ENCODE measurements at regions not wholly inside any gene's neighbourhood (a gene's known extent, or its start where the extent isn't known, plus 50 kb on each side); places are given as distances from the start of the nearest gene placed in this dataset.

DNA sequence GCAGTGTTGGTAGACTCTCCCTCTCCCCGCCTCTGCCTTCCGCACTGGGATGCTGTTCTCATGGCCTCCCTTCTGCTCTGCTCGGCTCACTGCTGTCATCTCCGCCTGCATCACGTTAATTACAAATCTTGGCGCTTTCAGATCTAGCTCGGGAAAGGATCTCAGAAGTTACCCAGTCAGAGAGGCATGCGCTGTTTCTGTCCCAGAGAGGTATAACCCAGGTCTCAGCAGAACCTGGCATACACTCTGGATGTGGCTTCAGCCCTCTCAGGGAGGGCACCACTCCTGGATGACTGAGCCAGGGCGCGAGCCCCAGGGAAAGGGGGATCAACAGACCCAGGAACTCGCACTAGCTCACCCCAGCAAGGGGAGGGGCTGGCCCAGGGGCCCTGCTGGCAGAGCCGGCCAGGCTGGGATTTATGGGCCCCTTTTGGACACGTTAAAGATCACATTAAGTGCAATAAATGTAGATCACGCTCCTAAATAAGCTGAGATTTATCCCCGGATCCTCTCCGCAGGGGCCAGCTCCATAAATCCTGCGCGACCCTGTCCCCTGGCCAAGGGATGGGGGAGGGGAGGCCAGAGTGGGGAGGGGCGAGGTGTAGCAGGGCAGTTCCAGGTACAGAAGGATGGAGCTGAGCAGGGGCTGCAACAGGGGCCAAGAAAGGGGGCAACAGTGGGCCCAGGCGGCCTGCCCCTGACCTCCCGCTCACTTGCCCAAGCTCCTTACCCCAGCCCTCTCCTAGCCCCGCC is 101.3 kb upstream of the ZBTB40 start:
- H3K36me3 ChIP-seq: no peaks in the 10 kb centered on the region
- intact Hi-C loops (cut with DNase I; ENCODE audit: low total_unique reads): no loop called here

DNA sequence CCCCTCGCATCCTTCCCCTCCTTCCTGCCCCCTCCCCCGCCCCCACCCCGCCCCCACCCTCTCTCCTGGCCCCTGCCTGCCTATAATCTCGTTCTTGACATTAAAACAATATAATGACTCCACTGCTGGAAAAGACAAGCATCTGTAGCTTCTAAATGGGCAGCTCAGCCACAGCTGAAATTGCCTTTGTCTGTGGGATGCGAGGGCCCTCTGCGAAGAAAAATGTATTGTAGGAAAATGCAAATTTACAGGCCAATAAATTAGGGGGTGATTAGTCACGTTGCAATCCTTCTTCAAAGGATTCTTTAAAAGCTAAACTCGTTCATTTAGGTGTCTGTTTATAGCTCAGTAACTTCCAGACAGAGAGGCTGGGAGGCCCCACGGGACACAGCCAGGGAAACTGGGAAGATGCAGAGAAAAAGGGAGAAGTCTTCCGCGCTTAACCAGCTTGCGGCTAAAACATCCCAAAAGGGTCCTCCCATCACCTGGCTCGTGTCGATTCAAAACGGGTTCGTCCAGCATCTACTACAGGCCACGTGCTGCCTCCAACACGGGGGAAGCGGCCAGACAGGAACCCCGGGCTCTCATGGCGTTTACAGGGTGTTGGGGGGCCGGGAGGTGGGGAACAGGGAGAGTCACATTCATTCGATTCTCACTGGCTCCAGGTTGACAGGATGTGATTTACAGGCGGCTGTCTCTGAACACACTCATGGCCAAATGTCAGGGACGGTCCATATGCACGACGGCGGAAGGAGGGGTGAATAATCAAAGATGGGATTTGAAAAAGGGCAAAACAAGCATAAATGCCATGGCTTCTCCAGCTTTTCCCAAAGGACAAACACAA is 100.5 kb upstream of the ZBTB40 start:
- no peaks in the 10 kb centered on the region for H3K4me1 ChIP-seq
- H3K4me3 ChIP-seq: no peak overlapping the region
- TF ChIP-seq POLR2AphosphoS5 (IDR thresholded peaks at IDR 0.05): no peak
- TF ChIP-seq POLR2A (IDR thresholded peaks at IDR 0.05): no peak
- TF ChIP-seq, protein P1, sequence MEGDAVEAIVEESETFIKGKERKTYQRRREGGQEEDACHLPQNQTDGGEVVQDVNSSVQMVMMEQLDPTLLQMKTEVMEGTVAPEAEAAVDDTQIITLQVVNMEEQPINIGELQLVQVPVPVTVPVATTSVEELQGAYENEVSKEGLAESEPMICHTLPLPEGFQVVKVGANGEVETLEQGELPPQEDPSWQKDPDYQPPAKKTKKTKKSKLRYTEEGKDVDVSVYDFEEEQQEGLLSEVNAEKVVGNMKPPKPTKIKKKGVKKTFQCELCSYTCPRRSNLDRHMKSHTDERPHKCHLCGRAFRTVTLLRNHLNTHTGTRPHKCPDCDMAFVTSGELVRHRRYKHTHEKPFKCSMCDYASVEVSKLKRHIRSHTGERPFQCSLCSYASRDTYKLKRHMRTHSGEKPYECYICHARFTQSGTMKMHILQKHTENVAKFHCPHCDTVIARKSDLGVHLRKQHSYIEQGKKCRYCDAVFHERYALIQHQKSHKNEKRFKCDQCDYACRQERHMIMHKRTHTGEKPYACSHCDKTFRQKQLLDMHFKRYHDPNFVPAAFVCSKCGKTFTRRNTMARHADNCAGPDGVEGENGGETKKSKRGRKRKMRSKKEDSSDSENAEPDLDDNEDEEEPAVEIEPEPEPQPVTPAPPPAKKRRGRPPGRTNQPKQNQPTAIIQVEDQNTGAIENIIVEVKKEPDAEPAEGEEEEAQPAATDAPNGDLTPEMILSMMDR (IDR thresholded peaks at IDR 0.05): no peak
- no peaks in the 10 kb centered on the region for H3K36me3 ChIP-seq
- H3K27me3 ChIP-seq: peaks cover 0 to 4% of the 10 kb centered on the region in 2 donors
- intact Hi-C loops (cut with DNase I; ENCODE audit: low total_unique reads): no loop called here
- no peak for DNase-seq (ENCODE audit: low spot score in 2 of 2)
- H3K27ac ChIP-seq: no peak overlapping the region
- H3K9me3 ChIP-seq: no peaks in the 10 kb centered on the region

More for the DNA sequence above, 101.3 kb upstream of the ZBTB40 start:
- H3K4me3 ChIP-seq: no peak overlapping the region
- DNase-seq (ENCODE audit: low spot score in 2 of 2): no peak
- H3K9me3 ChIP-seq: no peaks in the 10 kb centered on the region
- H3K4me1 ChIP-seq: no peaks in the 10 kb centered on the region
- TF ChIP-seq, protein P1 (IDR thresholded peaks at IDR 0.05): no peak
- TF ChIP-seq POLR2AphosphoS5 (IDR thresholded peaks at IDR 0.05) (no peak), POLR2A (IDR thresholded peaks at IDR 0.05) (no peak)
- H3K27ac ChIP-seq: no peak overlapping the region
- H3K27me3 ChIP-seq: peaks cover 0 to 4% of the 10 kb centered on the region in 2 donors

GRCh38 chr1:22351768-22352080 is 99.9 kb upstream of the ZBTB40 start:
- no peaks in the 10 kb centered on the region for H3K4me1 ChIP-seq
- H3K27me3 ChIP-seq: peaks cover 0 to 9% of the 10 kb centered on the region in 2 donors
- intact Hi-C loops (cut with DNase I; ENCODE audit: low total_unique reads): no loop called here
- H3K9me3 ChIP-seq: no peaks in the 10 kb centered on the region
- no peak overlapping the region for H3K27ac ChIP-seq
- no peak for DNase-seq (ENCODE audit: low spot score in 2 of 2)
- H3K4me3 ChIP-seq: no peak overlapping the region
- TF ChIP-seq POLR2AphosphoS5 (IDR thresholded peaks at IDR 0.05) (no peak), POLR2A (IDR thresholded peaks at IDR 0.05) (no peak)
- TF ChIP-seq, protein P1 (IDR thresholded peaks at IDR 0.05): no peak
- no peaks in the 10 kb centered on the region for H3K36me3 ChIP-seq

DNA sequence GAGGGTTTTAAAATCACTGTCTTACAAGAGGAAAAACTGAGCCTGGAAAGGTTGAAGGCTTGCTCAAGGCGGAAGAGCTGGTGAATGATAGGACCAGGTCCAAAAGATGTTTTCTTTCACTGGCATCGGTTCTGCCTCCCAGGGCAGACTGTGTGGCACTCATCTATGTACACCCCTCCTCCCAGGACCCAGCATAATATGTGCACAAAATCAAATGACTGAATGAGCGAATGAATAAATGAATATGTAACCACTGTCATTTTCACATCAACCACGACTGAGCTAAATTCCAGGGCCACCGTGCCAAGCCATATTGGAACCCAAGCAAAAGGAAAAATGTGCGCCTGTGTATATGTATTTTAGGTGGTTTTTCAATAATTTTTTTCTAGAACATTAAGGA is 99.3 kb upstream of the ZBTB40 start:
- intact Hi-C loops (cut with DNase I; ENCODE audit: low total_unique reads): no loop called here
- Histone ChIP-seq H3K36me3 (no peaks in the 10 kb centered on the region), H3K4me3 (no peak overlapping the region), H3K4me1 (no peaks in the 10 kb centered on the region), H3K27me3 (peaks cover 0 to 10% of the 10 kb centered on the region in 2 donors), H3K9me3 (no peaks in the 10 kb centered on the region), H3K27ac (no peak overlapping the region)
- DNase-seq (ENCODE audit: low spot score in 2 of 2): no peak
- TF ChIP-seq POLR2A (IDR thresholded peaks at IDR 0.05): no peak
- TF ChIP-seq, protein P1 (IDR thresholded peaks at IDR 0.05): no peak
- TF ChIP-seq POLR2AphosphoS5 (IDR thresholded peaks at IDR 0.05): no peak

DNA sequence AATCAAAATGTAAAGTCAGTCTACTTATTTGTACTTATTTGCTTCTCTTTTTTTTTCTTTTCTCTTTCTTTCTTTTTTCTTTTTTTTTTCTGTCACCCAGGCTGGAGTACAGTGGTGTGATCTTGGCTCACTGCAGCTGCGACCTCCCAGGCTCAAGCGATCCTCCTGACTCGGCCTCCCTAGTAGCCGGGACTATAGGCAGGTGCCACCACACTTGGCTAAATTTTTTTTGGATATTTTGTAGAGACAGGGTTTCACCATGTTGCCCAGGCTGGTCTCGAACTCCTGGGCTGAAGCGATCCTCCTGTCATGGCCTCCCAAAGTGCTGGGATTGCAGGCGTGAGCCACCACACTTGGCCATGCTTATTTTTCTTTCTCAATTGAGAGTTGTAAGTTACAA is 98.8 kb upstream of the ZBTB40 start:
- no peak overlapping the region for H3K4me3 ChIP-seq
- H3K27ac ChIP-seq: no peak overlapping the region
- H3K4me1 ChIP-seq: no peaks in the 10 kb centered on the region
- DNase-seq (ENCODE audit: low spot score in 2 of 2): no peak
- H3K36me3 ChIP-seq: no peaks in the 10 kb centered on the region
- intact Hi-C loops (cut with DNase I; ENCODE audit: low total_unique reads): no loop called here
- peaks cover 0 to 10% of the 10 kb centered on the region in 2 donors for H3K27me3 ChIP-seq
- no peaks in the 10 kb centered on the region for H3K9me3 ChIP-seq
- TF ChIP-seq POLR2AphosphoS5 (IDR thresholded peaks at IDR 0.05): no peak
- TF ChIP-seq POLR2A (IDR thresholded peaks at IDR 0.05): no peak
- TF ChIP-seq, protein P1 (IDR thresholded peaks at IDR 0.05): no peak
